GM23248 (cell line): ENCODE measurements at regions not wholly inside any gene's neighbourhood (a gene's known extent, or its start where the extent isn't known, plus 50 kb on each side); places are given as distances from the start of the nearest gene placed in this dataset.

Source experiments
- EZH2 ChIP-seq: fragments of 200-600 bp; sonication (generic); IDR thresholded peaks from 2 replicates; pipeline ENCODE4 v1.6.1; 2018; ENCODE audit warnings: antibody characterized with exemption, mild to moderate bottlenecking; ENCODE audit not compliant: insufficient read depth, poor library complexity, severe bottlenecking
- EZH2phosphoT487 ChIP-seq: fragments of 200-600 bp; sonication (generic); IDR thresholded peaks from 2 replicates; pipeline ENCODE4 v1.6.1; 2018; ENCODE audit warnings: antibody characterized with exemption, moderate library complexity, mild to moderate bottlenecking, low read depth; ENCODE audit not compliant: insufficient read depth

DNA sequence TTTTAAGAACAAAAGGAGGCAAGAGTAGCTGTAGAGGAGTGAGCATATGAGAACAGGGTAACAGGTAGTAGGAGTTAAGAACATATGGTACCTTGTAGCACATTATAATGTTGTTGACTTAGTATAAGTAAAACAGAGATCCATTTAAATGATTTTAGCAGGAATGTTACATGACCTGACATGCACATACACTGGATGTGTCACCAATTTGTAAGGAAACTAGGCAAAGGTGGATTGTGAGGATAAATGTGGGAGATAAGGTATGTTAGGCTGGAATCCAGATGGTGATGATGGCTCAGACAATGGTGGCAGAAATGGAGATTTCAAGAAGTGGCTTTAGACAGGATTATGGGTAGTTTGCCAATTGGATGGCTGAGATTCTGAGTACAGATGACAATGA is 443.1 kb upstream of the DAB2 start:
- TF ChIP-seq EZH2phosphoT487 (no peak), EZH2 (no peak)
